ENCODE measurements at regions not wholly inside any gene's neighbourhood (a gene's known extent, or its start where the extent isn't known, plus 50 kb on each side); places are given as distances from the start of the nearest gene placed in this dataset.

DNA sequence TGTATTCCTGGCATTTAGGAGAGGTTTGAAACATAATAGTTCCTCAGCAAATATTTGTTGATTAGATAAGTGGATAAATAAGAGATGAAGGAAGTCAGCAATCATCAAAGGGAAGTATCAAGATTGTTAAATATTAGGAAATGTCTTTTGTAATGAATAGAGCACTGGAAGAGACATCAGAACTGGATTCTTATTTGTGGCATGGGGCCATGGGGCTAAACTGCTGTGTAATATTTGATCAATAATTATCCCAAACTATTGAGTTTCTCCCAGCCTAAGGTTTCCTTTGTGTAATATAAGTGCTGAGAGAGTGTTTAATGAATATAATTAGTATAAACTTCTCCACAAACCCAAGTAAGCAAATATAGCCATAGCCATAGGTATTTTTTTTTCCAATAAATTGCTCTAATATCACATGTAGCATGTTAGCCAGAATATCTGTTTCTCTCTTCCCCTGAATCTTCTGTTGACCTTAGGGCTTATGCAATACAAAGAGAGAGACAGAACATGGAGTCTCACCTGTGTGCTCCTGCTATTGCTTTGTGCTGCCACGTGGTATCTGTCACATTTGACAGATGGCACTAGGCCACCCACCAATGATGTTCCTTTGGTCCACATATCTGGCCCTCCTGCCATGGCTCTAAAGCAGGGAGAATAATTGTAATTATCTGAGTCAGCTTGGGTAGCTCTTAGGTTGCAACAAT is 658.7 kb downstream of the SOX5 start:
- TF ChIP-seq, protein P1, sequence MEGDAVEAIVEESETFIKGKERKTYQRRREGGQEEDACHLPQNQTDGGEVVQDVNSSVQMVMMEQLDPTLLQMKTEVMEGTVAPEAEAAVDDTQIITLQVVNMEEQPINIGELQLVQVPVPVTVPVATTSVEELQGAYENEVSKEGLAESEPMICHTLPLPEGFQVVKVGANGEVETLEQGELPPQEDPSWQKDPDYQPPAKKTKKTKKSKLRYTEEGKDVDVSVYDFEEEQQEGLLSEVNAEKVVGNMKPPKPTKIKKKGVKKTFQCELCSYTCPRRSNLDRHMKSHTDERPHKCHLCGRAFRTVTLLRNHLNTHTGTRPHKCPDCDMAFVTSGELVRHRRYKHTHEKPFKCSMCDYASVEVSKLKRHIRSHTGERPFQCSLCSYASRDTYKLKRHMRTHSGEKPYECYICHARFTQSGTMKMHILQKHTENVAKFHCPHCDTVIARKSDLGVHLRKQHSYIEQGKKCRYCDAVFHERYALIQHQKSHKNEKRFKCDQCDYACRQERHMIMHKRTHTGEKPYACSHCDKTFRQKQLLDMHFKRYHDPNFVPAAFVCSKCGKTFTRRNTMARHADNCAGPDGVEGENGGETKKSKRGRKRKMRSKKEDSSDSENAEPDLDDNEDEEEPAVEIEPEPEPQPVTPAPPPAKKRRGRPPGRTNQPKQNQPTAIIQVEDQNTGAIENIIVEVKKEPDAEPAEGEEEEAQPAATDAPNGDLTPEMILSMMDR (IDR thresholded peaks at IDR 0.05; ENCODE audit: poor library complexity, severe bottlenecking) = no peak
- no peak for TF ChIP-seq POLR2AphosphoS5 (IDR thresholded peaks at IDR 0.05)
- no peak for TF ChIP-seq EP300 (conservative IDR thresholded peaks at IDR 0.05; ENCODE audit: poor library complexity, severe bottlenecking)
- no peak for TF ChIP-seq EZH2 (IDR thresholded peaks at IDR 0.05; ENCODE audit: borderline replicate concordance, insufficient read depth, low read length, poor library complexity, severe bottlenecking)
- TF ChIP-seq, protein P2, sequence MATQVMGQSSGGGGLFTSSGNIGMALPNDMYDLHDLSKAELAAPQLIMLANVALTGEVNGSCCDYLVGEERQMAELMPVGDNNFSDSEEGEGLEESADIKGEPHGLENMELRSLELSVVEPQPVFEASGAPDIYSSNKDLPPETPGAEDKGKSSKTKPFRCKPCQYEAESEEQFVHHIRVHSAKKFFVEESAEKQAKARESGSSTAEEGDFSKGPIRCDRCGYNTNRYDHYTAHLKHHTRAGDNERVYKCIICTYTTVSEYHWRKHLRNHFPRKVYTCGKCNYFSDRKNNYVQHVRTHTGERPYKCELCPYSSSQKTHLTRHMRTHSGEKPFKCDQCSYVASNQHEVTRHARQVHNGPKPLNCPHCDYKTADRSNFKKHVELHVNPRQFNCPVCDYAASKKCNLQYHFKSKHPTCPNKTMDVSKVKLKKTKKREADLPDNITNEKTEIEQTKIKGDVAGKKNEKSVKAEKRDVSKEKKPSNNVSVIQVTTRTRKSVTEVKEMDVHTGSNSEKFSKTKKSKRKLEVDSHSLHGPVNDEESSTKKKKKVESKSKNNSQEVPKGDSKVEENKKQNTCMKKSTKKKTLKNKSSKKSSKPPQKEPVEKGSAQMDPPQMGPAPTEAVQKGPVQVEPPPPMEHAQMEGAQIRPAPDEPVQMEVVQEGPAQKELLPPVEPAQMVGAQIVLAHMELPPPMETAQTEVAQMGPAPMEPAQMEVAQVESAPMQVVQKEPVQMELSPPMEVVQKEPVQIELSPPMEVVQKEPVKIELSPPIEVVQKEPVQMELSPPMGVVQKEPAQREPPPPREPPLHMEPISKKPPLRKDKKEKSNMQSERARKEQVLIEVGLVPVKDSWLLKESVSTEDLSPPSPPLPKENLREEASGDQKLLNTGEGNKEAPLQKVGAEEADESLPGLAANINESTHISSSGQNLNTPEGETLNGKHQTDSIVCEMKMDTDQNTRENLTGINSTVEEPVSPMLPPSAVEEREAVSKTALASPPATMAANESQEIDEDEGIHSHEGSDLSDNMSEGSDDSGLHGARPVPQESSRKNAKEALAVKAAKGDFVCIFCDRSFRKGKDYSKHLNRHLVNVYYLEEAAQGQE (IDR thresholded peaks at IDR 0.05; ENCODE audit: borderline replicate concordance) = no peak
- no peak for TF ChIP-seq RAD21 (conservative IDR thresholded peaks at IDR 0.05)

Measured in neural cell (in vitro differentiated cells).